Fibroblast of mammary gland (primary cell): ENCODE measurements at regions not wholly inside any gene's neighbourhood (a gene's known extent, or its start where the extent isn't known, plus 50 kb on each side); places are given as distances from the start of the nearest gene placed in this dataset.
A peak's percentile ranks its signal among the peaks of the same experiment; 100 is the strongest.
"Not testable (repeated sequence)": the region's sequence is repeated elsewhere in the genome, so short reads cannot be mapped to it uniquely, and the experiment has no call there.

Experiments
- DNase-seq: peaks from one replicate; pipeline ENCODE4 v3.0.0-alpha.2; 2010; ENCODE audit warnings: low read depth
- H3K4me3 ChIP-seq: 2 replicates; pipeline ENCODE4 v1.5.1; 2011; ENCODE audit warnings: low read depth, mild to moderate bottlenecking, low read length, moderate library complexity; ENCODE audit not compliant: control insufficient read depth
- CTCF ChIP-seq: conservative IDR thresholded peaks from 2 replicates; pipeline ENCODE4 v1.5.1; 2011; ENCODE audit warnings: low read depth, low read length, inconsistent platforms; ENCODE audit not compliant: control insufficient read depth, insufficient read depth

GRCh38 chr7:50851891-50852290 is 69.2 kb upstream of the GRB10 start:
- no peak overlapping the region for H3K4me3 ChIP-seq
- DNase-seq: no peak
- TF ChIP-seq CTCF: no peak

- H3K4me3 ChIP-seq: no peak overlapping the region
- TF ChIP-seq CTCF: no peak
- peak; percentile 82 for DNase-seq
These were observed 68.8 kb upstream of the GRB10 start for GRCh38 chr7:50851451-50851850.

GRCh38 chr7:50849991-50850390 is 67.3 kb upstream of the GRB10 start:
- no peak overlapping the region for H3K4me3 ChIP-seq
- TF ChIP-seq CTCF: no peak
- DNase-seq: no peak

- no peak for TF ChIP-seq CTCF
- no peak overlapping the region for H3K4me3 ChIP-seq
- DNase-seq: no peak
These were observed 65.5 kb upstream of the GRB10 start for GRCh38 chr7:50848203-50848602.

- not testable (repeated sequence) for H3K4me3 ChIP-seq, DNase-seq
These were observed 62.2 kb upstream of the GRB10 start for GRCh38 chr7:50844861-50845260.

- no peak overlapping the region for H3K4me3 ChIP-seq
- no peak for DNase-seq
- TF ChIP-seq CTCF: no peak
These were observed 59.3 kb upstream of the GRB10 start for GRCh38 chr7:50842041-50842440.

GRCh38 chr7:50838675-50839377 is 56.1 kb upstream of the GRB10 start:
- no peak for TF ChIP-seq CTCF
- peak; percentile 86 for DNase-seq
- H3K4me3 ChIP-seq: no peak overlapping the region
